ENCODE measurements at regions not wholly inside any gene's neighbourhood (a gene's known extent, or its start where the extent isn't known, plus 50 kb on each side); places are given as distances from the start of the nearest gene placed in this dataset.

DNA sequence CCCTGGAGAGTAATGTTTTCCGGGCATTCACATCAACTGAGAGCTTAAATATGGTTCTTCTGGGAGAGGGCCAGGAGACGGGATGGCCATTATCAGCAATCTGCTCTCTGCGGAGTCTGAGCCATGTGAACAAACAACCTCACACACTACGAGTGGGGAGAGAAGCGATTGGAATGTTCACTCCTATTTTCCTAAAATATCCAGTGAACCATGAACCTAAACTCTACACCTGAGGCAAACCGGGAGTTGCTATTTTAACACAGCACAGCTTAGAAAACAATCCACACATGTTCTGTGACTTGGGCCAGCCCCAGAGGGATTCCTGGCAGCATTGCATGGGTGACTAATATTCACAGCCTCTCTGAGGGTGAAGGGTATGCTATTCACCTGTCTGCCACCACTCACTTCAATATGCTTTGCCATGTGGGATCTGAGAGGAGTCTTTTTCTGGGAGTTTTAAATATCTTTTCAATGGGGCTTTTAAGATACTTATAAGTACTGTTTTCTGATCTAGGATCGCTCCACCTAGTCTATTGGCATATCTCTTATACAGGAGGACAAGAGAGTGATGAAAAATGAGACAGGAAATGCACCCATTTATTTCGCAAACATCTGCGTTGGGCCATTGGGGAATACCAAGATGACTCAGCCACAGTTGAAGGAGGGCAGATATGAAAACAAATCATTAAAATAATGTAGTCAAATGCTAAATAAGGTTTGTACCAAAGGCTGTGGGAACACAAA lies 72.6 kb upstream of the SERP2 start:
- no peak for DNase-seq
- TF ChIP-seq CTCF (IDR thresholded peaks at IDR 0.05): no peak
- Mint-ChIP-seq H3K4me1 (peaks cover 73% of the 10 kb centered on the region), H3K36me3 (ENCODE audit: low read depth) (no peaks in the 10 kb centered on the region), H3K27ac (peak overlapping the region; percentile 83), H3K9me3 (no peaks in the 10 kb centered on the region), H3K27me3 (ENCODE audit: low read depth, poor library complexity) (peaks cover 3% of the 10 kb centered on the region), H3K4me3 (no peak overlapping the region)

GRCh38 chr13:44301639-44302015 lies 72.0 kb upstream of the SERP2 start:
- H3K9me3 Mint-ChIP-seq: no peaks in the 10 kb centered on the region
- TF ChIP-seq CTCF (IDR thresholded peaks at IDR 0.05): no peak

DNA sequence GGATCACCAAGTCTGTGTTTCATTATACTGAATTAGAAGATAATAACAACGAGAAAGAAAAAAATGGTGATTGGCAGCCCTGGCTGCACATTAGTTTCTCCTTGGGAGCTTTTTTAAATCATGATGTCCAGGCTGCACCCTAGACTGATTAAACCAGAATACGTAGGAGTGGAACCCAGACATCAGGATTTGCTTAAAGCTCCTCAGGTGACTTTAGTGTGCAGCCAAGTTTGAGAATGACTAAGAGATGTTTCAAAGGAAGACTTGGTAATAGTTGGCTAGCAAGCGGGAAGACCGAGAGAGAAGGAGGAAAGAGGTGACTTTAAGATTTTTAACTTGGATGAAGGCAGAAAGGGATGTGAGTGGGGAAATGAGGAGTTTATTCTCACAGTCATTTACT lies 71.4 kb upstream of the SERP2 start:
- TF ChIP-seq CTCF (IDR thresholded peaks at IDR 0.05): no peak
- no peak overlapping the region for H3K4me3 Mint-ChIP-seq
- DNase-seq: no peak
- H3K4me1 Mint-ChIP-seq: peaks cover 76% of the 10 kb centered on the region
- no peak overlapping the region for H3K27ac Mint-ChIP-seq
- H3K36me3 Mint-ChIP-seq (ENCODE audit: low read depth): no peaks in the 10 kb centered on the region
- H3K27me3 Mint-ChIP-seq (ENCODE audit: low read depth, poor library complexity): peaks cover 3% of the 10 kb centered on the region
- H3K9me3 Mint-ChIP-seq: no peaks in the 10 kb centered on the region

More at GRCh38 chr13:44301639-44302015, 72.0 kb upstream of the SERP2 start:
- no peaks in the 10 kb centered on the region for H3K36me3 Mint-ChIP-seq (ENCODE audit: low read depth)
- H3K4me1 Mint-ChIP-seq: peaks cover 76% of the 10 kb centered on the region
- no peak for DNase-seq
- no peak overlapping the region for H3K27ac Mint-ChIP-seq
- peaks cover 3% of the 10 kb centered on the region for H3K27me3 Mint-ChIP-seq (ENCODE audit: low read depth, poor library complexity)
- H3K4me3 Mint-ChIP-seq: no peak overlapping the region

DNA sequence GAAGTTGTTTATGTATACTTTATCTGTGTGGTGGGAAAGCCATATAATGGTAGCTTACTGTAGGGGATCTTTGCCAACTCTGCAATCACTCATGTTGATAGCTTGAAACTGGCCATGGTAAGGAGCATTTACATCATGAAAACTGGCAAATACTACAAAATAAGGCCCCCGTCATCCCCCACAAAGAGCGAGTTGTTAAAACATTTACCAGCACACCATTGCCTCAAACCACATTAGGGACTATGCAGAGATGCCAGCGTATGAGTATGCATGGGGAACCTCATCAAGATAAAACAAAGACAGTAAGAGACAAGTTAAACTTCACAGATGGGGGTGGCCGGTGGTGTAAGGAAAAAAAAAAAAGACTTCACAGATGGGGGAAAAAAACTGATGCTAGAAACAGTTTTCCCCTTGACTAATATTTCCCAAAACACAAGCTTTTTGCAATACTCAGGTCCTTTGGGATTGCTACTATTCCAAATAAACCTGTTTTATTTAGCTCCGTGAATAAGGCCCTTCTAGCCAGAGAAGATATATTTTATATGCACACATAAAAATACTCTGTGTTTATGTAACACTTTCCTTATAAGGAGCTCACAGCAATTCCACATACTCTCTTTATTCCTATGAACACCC lies 70.6 kb upstream of the SERP2 start:
- Mint-ChIP-seq H3K4me1 (peaks cover 85% of the 10 kb centered on the region), H3K4me3 (no peak overlapping the region), H3K27ac (no peak overlapping the region), H3K9me3 (no peaks in the 10 kb centered on the region), H3K36me3 (ENCODE audit: low read depth) (no peaks in the 10 kb centered on the region), H3K27me3 (ENCODE audit: low read depth, poor library complexity) (peaks cover 3% of the 10 kb centered on the region)
- no peak for DNase-seq
- no peak for TF ChIP-seq CTCF (IDR thresholded peaks at IDR 0.05)

- no peaks in the 10 kb centered on the region for H3K36me3 Mint-ChIP-seq (ENCODE audit: low read depth)
- no peak overlapping the region for H3K4me3 Mint-ChIP-seq
- TF ChIP-seq CTCF (IDR thresholded peaks at IDR 0.05): no peak
- H3K4me1 Mint-ChIP-seq: peaks cover 92% of the 10 kb centered on the region
- peak overlapping the region; percentile 13 for H3K27ac Mint-ChIP-seq
- peaks cover 3% of the 10 kb centered on the region for H3K27me3 Mint-ChIP-seq (ENCODE audit: low read depth, poor library complexity)
- no peaks in the 10 kb centered on the region for H3K9me3 Mint-ChIP-seq
- no peak for DNase-seq
Measured at GRCh38 chr13:44303681-44304432, 69.8 kb upstream of the SERP2 start.
